ENCODE measurements at regions not wholly inside any gene's neighbourhood (a gene's known extent, or its start where the extent isn't known, plus 50 kb on each side); places are given as distances from the start of the nearest gene placed in this dataset.

DNA sequence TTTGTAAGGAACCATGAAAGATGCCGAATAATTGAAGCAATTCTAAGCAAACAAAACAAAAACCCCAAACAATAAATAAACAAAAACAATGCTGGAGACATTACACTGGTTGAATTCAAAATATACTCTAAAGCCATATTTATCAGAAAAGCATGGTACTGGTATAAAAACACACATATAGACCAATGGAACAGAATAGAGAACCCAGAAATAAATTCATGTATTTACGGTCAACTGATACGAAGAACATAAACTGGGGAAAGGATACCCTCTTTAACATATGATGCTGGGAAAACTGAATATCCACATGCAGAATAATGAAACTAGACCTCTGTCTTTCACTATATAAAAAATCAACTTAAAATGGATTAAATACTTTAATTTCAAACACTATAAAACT lies 214.3 kb upstream of the PDZRN3 start:
- TF ChIP-seq POLR2A (IDR thresholded peaks at IDR 0.05; ENCODE audit: low read length) (no peak), GATA1 (IDR thresholded peaks at IDR 0.05; ENCODE audit: low read depth, low read length) (no peak)
